Kidney (tissue), 13 donors: ENCODE measurements at regions not wholly inside any gene's neighbourhood (a gene's known extent, or its start where the extent isn't known, plus 50 kb on each side); places are given as distances from the start of the nearest gene placed in this dataset.
A peak's percentile ranks its signal among the peaks of the same experiment; 100 is the strongest.

Experiments used
- DNase-seq, 5 donors: peaks; one replicate each; pipeline ENCODE4 v3.0.0-alpha.2; 2013 to 2020
- FAIRE-seq: peaks from 2 replicates; lab custom pipeline; 2012; peaks lifted over from hg19 to GRCh38; lab: Jason Lieb, UNC
- H3K27ac ChIP-seq, 2 donors: one replicate each; pipeline ENCODE4 v1.7.0; 2013; ENCODE audit warnings: low read depth in 2 of 2, low read length in 2 of 2, inconsistent platforms in 1 of 2
- H3K27me3 ChIP-seq: one replicate; pipeline ENCODE4 v1.7.1; 2013; ENCODE audit warnings: low read length, inconsistent platforms; ENCODE audit not compliant: control insufficient read depth, insufficient read depth
- H3K36me3 ChIP-seq, 3 donors: one replicate each; pipeline versions ENCODE4 v1.7.0 to v1.7.1; 2013; ENCODE audit warnings: low read length in 3 of 3, control low read depth in 1 of 3, inconsistent platforms in 1 of 3; ENCODE audit not compliant: insufficient read depth in 3 of 3, control insufficient read depth in 2 of 3
- H3K4me1 ChIP-seq, 3 donors: one replicate each; pipeline versions ENCODE4 v1.7.0 to v1.7.1; 2013; ENCODE audit warnings: low read length in 3 of 3, inconsistent platforms in 1 of 3, low read depth in 1 of 3; ENCODE audit not compliant: control insufficient read depth in 2 of 3, insufficient read depth in 2 of 3
- H3K4me3 ChIP-seq, 3 donors: one replicate each; pipeline versions ENCODE4 v1.7.0 to v1.8.1; 2013; ENCODE audit warnings: low read length in 3 of 3, control low read depth in 1 of 3, inconsistent platforms in 1 of 3
- H3K9ac ChIP-seq, 3 donors: one replicate each; pipeline versions ENCODE4 v1.7.0 to v1.7.1; 2013; ENCODE audit warnings: low read length in 3 of 3, control low read depth in 1 of 3, inconsistent platforms in 1 of 3
- H3K9me3 ChIP-seq, 3 donors: one replicate each; pipeline versions ENCODE4 v1.7.0 to v1.7.1; 2013; ENCODE audit warnings: low read length in 3 of 3, control low read depth in 1 of 3, inconsistent platforms in 1 of 3; ENCODE audit not compliant: control insufficient read depth in 2 of 3, insufficient read depth in 1 of 3
- CTCF ChIP-seq: IDR thresholded peaks from 3 replicates; pipeline ENCODE4 v1.5.1; 2012; ENCODE audit warnings: mild to moderate bottlenecking, moderate library complexity, borderline replicate concordance; ENCODE audit not compliant: insufficient read depth; ENCODE audit errors: extremely low read depth
- intact Hi-C: fragments of 100-400 bp; cut with DNase I; formaldehyde crosslinking; loops from one replicate; pipeline ENCODE4 v1.11.1; 2022
- donor health status: control.
- donor health status: control.
- donor health status: control.
- donor health status: control.
- donor health status: control.
- donor health status: DM: yes; HTN: yes; CAD: no.
- donor health status: Normal renal cell carcinoma (clear cell type).

- Histone ChIP-seq H3K9me3 (no peaks in the 10 kb centered on the region), H3K27me3 (no peaks in the 10 kb centered on the region), H3K4me1 (no peaks in the 10 kb centered on the region), H3K9ac (no peak overlapping the region), H3K4me3 (no peak overlapping the region), H3K36me3 (no peaks in the 10 kb centered on the region), H3K27ac (no peak overlapping the region)
- FAIRE-seq (no peak), DNase-seq (peak in 3 of 5 donors; percentile 46 to 55 (median 51))
- intact Hi-C loops, result no loop called here
- TF ChIP-seq CTCF, result no peak
Observed at GRCh38 chr1:175841738-175842187, 98.4 kb upstream of the TNR start.

GRCh38 chr1:175840787-175841186, 97.4 kb upstream of the TNR start:
- Histone ChIP-seq H3K4me3 (no peak overlapping the region), H3K9me3 (no peaks in the 10 kb centered on the region), H3K27ac (no peak overlapping the region), H3K4me1 (no peaks in the 10 kb centered on the region), H3K9ac (no peak overlapping the region), H3K36me3 (no peaks in the 10 kb centered on the region), H3K27me3 (no peaks in the 10 kb centered on the region)
- no peak for TF ChIP-seq CTCF
- intact Hi-C loops, result no loop called here
- DNase-seq (no peak), FAIRE-seq (no peak)

- Histone ChIP-seq H3K9me3 (no peaks in the 10 kb centered on the region), H3K4me1 (no peaks in the 10 kb centered on the region), H3K9ac (no peak overlapping the region), H3K36me3 (no peaks in the 10 kb centered on the region), H3K27me3 (no peaks in the 10 kb centered on the region), H3K4me3 (no peak overlapping the region), H3K27ac (no peak overlapping the region)
- DNase-seq, result peak in 1 of 5 donors; percentile 7
- intact Hi-C loops, result no loop called here
- no peak for TF ChIP-seq CTCF
- no peak for FAIRE-seq
Observed at GRCh38 chr1:175839779-175840669, 96.6 kb upstream of the TNR start.
